ENCODE measurements at regions not wholly inside any gene's neighbourhood (a gene's known extent, or its start where the extent isn't known, plus 50 kb on each side); places are given as distances from the start of the nearest gene placed in this dataset.

DNA sequence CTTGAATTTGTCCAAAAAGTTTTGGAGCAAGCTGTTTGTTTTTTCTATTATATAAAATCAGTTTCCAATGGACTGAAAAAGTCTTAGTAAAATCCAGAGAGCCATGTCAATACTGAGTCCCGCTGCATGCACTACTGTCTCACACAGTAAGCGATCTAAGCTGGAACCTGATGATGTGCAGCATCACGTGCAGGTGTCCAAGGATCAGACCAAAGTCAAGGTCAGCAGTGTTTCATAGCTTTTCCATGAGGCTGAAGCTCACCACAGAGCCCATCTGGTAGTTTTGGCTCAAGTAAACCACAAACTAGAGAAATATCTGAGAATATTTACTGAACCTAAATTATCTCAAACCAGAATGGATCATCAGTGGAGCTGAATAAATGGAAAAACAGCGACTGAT lies 784.0 kb upstream of the SEMA6D start:
- DNase-seq (ENCODE audit: extremely low read depth, low read depth), result no peak
- no peak for TF ChIP-seq CTCF (IDR thresholded peaks at IDR 0.05; ENCODE audit: low read depth, low read length)

GRCh38 chr15:46934851-46935250 lies 782.5 kb upstream of the SEMA6D start:
- TF ChIP-seq CTCF (IDR thresholded peaks at IDR 0.05; ENCODE audit: low read depth, low read length), result no peak
- DNase-seq (ENCODE audit: extremely low read depth, low read depth), result no peak

- no peak for TF ChIP-seq CTCF (IDR thresholded peaks at IDR 0.05; ENCODE audit: low read depth, low read length)
- no peak for DNase-seq (ENCODE audit: extremely low read depth, low read depth)
Observed at GRCh38 chr15:46938169-46938568, 779.1 kb upstream of the SEMA6D start.

GRCh38 chr15:46941241-46941640 lies 776.1 kb upstream of the SEMA6D start:
- no peak for DNase-seq (ENCODE audit: extremely low read depth, low read depth)
- TF ChIP-seq CTCF (IDR thresholded peaks at IDR 0.05; ENCODE audit: low read depth, low read length), result no peak

DNA sequence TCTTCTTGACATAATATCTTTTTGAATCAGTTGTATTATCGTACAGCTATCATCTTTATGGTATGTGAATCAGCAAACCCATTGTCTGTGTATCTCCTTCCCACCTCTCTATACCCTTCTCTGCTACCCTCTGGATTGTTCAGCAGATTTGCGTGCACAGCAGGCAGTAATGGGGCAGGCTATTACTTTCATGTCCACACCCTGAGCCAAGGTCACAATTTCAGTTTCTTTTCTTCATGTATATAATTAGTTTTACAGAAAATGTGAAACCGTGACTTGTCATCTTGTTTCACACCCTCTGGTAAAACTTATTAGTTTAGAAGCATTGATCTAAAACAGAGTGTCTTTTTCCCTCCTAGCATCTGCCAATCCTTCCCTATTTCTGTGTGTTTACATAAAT lies 770.4 kb upstream of the SEMA6D start:
- TF ChIP-seq CTCF (IDR thresholded peaks at IDR 0.05; ENCODE audit: low read depth, low read length), result no peak
- DNase-seq (ENCODE audit: extremely low read depth, low read depth), result no peak

DNA sequence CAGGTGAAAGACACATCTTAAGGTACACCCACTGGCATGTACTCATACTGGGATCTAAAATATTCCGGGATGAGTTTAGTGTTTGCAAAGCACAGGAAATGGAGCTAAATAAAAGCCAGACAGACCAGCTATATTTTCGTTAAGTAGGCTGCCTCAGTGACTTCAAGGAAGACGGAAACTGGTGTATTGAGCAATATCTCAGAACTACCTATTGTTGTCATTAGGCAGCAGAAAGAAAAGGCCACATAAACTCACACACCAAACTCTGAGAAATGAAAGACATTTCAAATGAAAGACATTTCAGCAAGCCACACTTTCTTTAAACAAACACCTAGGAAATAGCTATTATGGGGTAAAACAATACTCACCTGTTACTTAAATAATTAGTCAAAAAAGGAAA lies 761.7 kb upstream of the SEMA6D start:
- DNase-seq (ENCODE audit: extremely low read depth, low read depth), result no peak
- TF ChIP-seq CTCF (IDR thresholded peaks at IDR 0.05; ENCODE audit: low read depth, low read length), result no peak

DNA sequence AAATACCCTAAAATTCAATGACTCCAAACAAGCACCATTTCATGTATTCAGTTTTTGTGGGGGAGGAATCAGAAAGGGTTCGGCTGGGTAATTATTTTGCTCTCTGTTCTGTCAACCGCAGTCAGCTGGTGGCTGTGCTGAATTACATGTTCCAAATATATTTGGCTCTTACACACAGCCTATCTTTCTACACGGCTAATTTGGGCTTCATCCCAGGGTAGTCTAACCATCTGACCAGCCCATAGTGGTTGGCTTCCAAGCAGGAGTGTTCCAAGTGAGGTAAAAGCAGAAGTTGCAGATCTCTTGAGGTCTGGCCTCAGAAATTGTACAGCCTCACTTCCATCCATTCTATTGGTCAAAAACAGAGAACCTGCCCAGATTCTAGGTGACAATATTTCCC lies 760.8 kb upstream of the SEMA6D start:
- TF ChIP-seq CTCF (IDR thresholded peaks at IDR 0.05; ENCODE audit: low read depth, low read length), result no peak

More for the DNA sequence above, 760.8 kb upstream of the SEMA6D start:
- no peak for DNase-seq (ENCODE audit: extremely low read depth, low read depth)

Measured in AG09319 (cell line).